Activated naive CD8-positive, alpha-beta T cell (primary cell): ENCODE measurements at regions not wholly inside any gene's neighbourhood (a gene's known extent, or its start where the extent isn't known, plus 50 kb on each side); places are given as distances from the start of the nearest gene placed in this dataset.

Source experiments
- H3K27ac Mint-ChIP-seq: one replicate; pipeline ENCODE4 v1.8.0; 2021; ENCODE audit warnings: mixed read lengths
- H3K27me3 Mint-ChIP-seq: one replicate; pipeline ENCODE4 v1.8.0; 2021; ENCODE audit warnings: mixed read lengths
- H3K36me3 Mint-ChIP-seq: one replicate; pipeline ENCODE4 v1.8.0; 2021; ENCODE audit warnings: mixed read lengths
- H3K4me1 Mint-ChIP-seq: one replicate; pipeline ENCODE4 v1.8.0; 2021; ENCODE audit warnings: low read depth, mixed read lengths
- H3K4me3 Mint-ChIP-seq: one replicate; pipeline ENCODE4 v1.8.0; 2021; ENCODE audit warnings: mild to moderate bottlenecking, mixed read lengths
- H3K9me3 Mint-ChIP-seq: one replicate; pipeline ENCODE4 v1.8.0; 2021; ENCODE audit warnings: low read depth, mixed read lengths

- no peak overlapping the region for H3K4me3 Mint-ChIP-seq
- H3K4me1 Mint-ChIP-seq = no peaks in the 10 kb centered on the region
- peaks cover 7% of the 10 kb centered on the region for H3K36me3 Mint-ChIP-seq
- H3K9me3 Mint-ChIP-seq = no peaks in the 10 kb centered on the region
- no peaks in the 10 kb centered on the region for H3K27me3 Mint-ChIP-seq
- H3K27ac Mint-ChIP-seq = no peak overlapping the region
Observed at GRCh38 chr1:224486801-224487583, 52.4 kb upstream of the WDR26 start.

DNA sequence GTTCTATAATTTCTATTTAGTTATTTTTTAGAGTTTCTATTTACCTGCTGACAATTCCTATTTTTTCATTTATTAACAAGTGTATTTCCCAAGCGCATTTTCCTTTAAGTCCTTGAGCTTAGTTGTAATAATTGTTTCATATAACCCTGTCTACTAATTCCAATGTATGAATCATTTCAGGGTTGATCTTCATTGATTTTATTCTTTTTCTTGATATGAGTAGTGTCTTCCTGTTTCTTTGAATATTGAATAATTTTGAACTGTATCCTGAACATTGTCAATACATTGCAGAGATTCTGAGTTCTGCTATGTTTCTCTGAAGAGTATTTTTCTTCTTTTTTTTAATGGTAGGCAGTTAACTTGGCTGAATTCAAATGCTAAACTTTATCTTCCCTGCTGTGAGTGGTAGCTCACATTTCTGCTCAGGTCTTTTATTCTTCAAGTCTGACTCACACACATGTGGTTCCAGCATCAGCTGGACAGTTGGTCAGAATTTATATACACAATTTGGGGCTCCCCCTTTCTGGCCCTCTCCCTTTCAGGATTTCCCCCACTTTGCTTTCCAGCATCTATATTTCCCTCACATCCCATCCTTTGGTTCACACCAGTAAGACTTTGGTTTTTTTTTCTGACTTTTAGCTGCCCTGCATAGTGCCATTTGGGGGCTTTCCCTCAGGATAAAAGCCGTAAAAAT, 54.4 kb upstream of the WDR26 start:
- Mint-ChIP-seq H3K36me3 (peaks cover 7% of the 10 kb centered on the region), H3K9me3 (no peaks in the 10 kb centered on the region), H3K4me3 (no peak overlapping the region), H3K27me3 (no peaks in the 10 kb centered on the region), H3K27ac (no peak overlapping the region), H3K4me1 (no peaks in the 10 kb centered on the region)

DNA sequence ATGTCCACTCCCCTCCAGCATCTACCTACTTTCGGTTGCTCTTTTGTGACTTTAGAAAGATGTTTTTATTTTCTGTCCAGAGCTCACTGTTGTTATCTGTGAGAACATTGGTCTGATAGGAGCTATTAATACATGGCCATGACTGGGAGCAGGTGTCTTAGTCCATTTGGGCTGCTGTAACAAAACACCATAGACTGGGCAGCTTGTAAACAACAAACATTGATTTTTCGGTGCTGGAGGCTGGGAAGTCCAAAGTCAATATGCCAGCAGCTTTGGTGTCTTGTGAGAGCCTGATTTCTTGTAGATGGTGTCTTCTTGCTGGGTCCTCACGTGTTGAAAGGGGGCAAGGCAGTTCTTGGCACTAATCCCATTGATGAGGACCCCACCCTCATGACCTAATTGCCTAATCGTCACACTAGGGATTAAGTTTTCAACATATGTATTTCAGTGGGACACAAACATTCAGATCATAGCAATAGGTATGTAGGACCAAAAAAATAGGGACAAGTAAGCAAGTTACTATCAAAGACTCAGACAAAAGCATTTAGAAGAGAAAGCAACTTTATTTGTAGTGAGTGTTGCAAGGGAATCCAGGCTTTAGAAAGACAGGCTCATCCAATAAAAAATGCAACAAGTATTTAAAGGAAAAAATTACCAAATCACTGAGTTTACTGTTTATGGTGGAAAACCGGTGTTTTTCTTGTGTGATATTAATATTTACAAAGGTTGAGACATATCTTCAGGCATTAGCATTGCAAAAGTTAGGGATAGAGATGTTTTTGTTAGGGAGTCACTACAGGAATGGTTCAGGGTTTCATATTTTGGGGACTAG, 55.2 kb upstream of the WDR26 start:
- Mint-ChIP-seq H3K4me1 (no peaks in the 10 kb centered on the region), H3K27me3 (no peaks in the 10 kb centered on the region), H3K27ac (no peak overlapping the region), H3K4me3 (no peak overlapping the region), H3K36me3 (peaks cover 7% of the 10 kb centered on the region), H3K9me3 (no peaks in the 10 kb centered on the region)

DNA sequence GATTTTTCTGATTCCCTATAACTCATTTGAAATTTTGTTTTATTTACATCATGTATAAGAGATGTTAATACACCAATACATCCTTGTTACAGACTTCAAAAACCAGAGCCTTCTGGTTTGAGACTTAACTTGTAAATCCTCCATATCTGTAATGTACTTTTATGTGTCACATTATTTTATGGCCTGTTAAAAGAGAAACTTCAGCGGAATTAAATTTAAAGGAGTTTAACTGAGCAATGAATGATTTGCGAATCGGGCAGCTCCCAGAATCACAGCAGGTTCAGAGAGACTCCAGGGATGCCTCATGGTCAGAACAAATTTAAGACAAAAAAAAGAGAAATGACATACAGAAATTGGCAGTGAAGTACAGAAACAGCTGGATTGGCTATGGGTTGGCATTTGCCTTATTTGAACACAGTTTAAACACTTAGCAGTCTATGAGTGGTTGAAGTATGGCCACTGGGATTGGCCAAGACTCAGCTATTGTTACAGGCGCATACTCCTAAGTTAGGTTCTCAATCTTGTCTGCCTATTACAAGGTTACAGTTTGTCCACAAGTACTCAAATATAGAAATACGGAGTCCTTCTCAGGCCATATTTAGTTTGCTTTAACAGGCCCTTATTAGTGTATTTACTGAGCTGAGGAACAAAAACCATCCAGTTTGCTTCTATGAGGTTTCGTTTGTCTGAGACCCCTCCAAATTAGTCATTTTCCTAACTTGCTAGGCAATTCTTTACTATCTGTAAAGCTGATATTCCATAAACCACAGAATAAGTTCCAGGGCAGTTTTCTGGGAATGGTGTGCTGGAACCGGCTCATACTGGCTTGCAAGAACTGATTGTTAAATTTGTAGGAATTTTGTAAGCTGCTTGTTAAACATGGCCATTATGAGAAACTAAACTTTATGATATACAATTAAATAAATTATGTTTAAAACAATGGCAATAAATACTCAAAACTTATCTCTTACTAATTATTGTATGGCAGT, 56.2 kb upstream of the WDR26 start:
- H3K9me3 Mint-ChIP-seq = no peaks in the 10 kb centered on the region

DNA sequence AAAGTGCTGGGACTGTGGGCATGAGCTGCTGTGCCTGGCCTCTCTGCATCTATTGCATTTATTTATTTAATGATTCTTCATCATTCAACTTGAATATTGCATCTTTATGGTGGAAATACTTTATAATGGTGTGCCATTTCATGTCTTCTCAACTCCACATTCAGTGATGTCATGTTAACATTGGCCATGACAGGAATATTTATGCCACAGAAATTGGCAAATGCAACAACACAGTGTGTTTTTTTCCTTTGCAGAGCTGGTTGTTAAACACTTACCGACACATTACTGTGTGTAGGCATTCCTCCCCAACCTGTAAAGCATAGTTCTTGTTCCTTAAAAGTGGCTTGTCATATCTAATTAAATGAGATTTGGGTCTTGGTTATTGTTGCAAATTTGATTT, 57.4 kb upstream of the WDR26 start:
- H3K27me3 Mint-ChIP-seq = no peaks in the 10 kb centered on the region
- H3K9me3 Mint-ChIP-seq = no peaks in the 10 kb centered on the region
- peaks cover 9% of the 10 kb centered on the region for H3K36me3 Mint-ChIP-seq
- no peak overlapping the region for H3K4me3 Mint-ChIP-seq
- H3K4me1 Mint-ChIP-seq = peaks cover 4% of the 10 kb centered on the region
- H3K27ac Mint-ChIP-seq = no peak overlapping the region

More for the DNA sequence above, 56.2 kb upstream of the WDR26 start:
- no peaks in the 10 kb centered on the region for H3K27me3 Mint-ChIP-seq
- H3K27ac Mint-ChIP-seq = no peak overlapping the region
- no peak overlapping the region for H3K4me3 Mint-ChIP-seq
- H3K4me1 Mint-ChIP-seq = no peaks in the 10 kb centered on the region
- peaks cover 2% of the 10 kb centered on the region for H3K36me3 Mint-ChIP-seq

DNA sequence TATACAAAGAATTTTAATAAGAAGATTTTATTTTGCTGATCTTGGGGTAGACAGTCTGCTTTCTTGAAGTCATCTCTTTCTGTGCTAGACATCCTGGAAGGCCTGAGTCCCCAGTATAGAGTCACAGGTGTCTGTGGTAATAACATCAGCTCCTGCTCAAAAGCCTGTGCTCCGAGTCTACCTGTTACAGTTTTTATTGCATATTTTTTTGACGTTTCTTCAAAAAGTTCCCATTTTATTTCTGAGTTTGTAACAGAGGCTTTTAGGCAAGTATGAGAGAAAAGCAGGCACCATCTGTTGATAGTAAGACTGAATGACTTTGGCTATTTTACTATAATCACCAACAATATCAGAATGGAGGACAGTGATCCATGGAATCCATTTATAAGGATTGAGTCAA, 58.0 kb upstream of the WDR26 start:
- Mint-ChIP-seq H3K4me1 (peaks cover 10% of the 10 kb centered on the region), H3K9me3 (no peaks in the 10 kb centered on the region), H3K27ac (no peak overlapping the region), H3K36me3 (peaks cover 9% of the 10 kb centered on the region), H3K4me3 (no peak overlapping the region), H3K27me3 (no peaks in the 10 kb centered on the region)

GRCh38 chr1:224493269-224493668, 58.7 kb upstream of the WDR26 start:
- Mint-ChIP-seq H3K4me3 (no peak overlapping the region), H3K27me3 (no peaks in the 10 kb centered on the region), H3K27ac (no peak overlapping the region), H3K36me3 (peaks cover 9% of the 10 kb centered on the region), H3K4me1 (peaks cover 16% of the 10 kb centered on the region), H3K9me3 (no peaks in the 10 kb centered on the region)

GRCh38 chr1:224494343-224494742, 59.7 kb upstream of the WDR26 start:
- no peak overlapping the region for H3K27ac Mint-ChIP-seq
- no peak overlapping the region for H3K4me3 Mint-ChIP-seq
- peaks cover 24% of the 10 kb centered on the region for H3K4me1 Mint-ChIP-seq
- peaks cover 7% of the 10 kb centered on the region for H3K36me3 Mint-ChIP-seq
- H3K27me3 Mint-ChIP-seq = no peaks in the 10 kb centered on the region
- no peaks in the 10 kb centered on the region for H3K9me3 Mint-ChIP-seq

GRCh38 chr1:224495866-224496265, 61.3 kb upstream of the WDR26 start:
- Mint-ChIP-seq H3K4me3 (no peak overlapping the region), H3K27me3 (no peaks in the 10 kb centered on the region), H3K27ac (no peak overlapping the region), H3K9me3 (no peaks in the 10 kb centered on the region), H3K36me3 (peaks cover 7% of the 10 kb centered on the region), H3K4me1 (peaks cover 30% of the 10 kb centered on the region)

DNA sequence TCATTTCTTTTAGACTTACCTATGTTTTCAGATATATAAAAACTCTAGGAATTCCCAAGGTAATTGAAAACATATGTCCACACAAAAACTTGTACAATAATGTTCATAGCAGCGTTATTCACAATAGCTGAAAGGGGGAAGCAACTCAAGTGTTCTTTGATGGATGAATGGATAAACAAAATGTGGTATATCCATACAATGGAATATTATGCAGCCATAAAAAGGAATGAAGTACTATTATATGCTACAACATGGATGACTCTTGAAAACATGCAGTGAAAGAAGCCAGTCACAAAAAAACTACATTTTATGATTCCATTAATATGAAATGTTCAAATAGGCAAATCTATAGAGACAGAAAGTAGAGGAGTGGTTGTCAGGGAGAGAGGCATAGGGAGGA, 62.2 kb upstream of the WDR26 start:
- peaks cover 7% of the 10 kb centered on the region for H3K36me3 Mint-ChIP-seq
- no peaks in the 10 kb centered on the region for H3K27me3 Mint-ChIP-seq
- H3K27ac Mint-ChIP-seq = peak overlapping the region; percentile 35
- no peaks in the 10 kb centered on the region for H3K9me3 Mint-ChIP-seq
- peak overlapping the region; percentile 36 for H3K4me3 Mint-ChIP-seq
- H3K4me1 Mint-ChIP-seq = peaks cover 33% of the 10 kb centered on the region

DNA sequence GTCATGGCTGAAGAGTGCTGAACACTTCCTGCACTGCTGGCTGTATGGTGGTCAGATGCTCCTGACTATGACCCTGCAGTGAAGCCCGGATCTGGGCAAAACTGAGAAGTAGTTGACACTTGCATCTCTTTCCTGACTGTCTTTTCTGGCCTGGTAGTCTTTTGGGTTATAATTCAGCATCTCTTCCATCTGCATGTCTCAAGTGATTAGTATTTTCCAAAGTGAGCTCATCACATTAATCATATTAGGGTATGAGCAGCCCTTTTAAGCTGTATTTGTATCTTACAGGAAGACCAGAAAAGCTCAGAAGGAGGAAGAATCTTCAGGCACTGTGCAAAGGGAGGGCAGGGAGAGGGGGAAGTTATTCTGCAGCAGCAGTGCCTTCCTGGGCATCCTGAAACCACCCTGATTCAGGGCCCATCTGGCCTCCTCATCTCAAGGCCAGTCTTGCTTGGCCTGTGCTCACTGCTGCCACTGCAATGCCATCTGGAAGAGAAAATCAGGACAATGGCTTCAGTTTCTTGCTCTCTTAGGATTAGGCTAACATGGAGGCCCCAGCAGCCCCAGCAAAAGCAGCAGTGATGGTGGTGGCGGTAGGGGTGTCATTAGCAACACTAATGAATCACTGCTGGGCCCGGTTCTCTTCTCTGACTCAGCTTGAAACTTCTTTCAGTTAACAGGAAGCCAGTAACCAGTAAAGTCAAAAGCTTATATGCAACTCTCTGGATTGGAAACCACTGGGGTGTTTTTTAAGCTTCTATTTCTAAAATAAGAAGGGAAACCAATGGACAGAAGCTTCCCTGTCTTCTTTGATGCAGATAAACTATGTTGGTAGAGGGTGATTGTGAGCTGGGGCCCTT, 63.3 kb upstream of the WDR26 start:
- Mint-ChIP-seq H3K4me1 (peaks cover 36% of the 10 kb centered on the region), H3K36me3 (peaks cover 7% of the 10 kb centered on the region), H3K27me3 (no peaks in the 10 kb centered on the region), H3K4me3 (peak overlapping the region; percentile 61), H3K9me3 (no peaks in the 10 kb centered on the region), H3K27ac (peak overlapping the region; percentile 95)

- peaks cover 41% of the 10 kb centered on the region for H3K4me1 Mint-ChIP-seq
- H3K27me3 Mint-ChIP-seq = no peaks in the 10 kb centered on the region
- peak overlapping the region; percentile 95 for H3K27ac Mint-ChIP-seq
- peak overlapping the region; percentile 61 for H3K4me3 Mint-ChIP-seq
- H3K36me3 Mint-ChIP-seq = peaks cover 7% of the 10 kb centered on the region
- no peaks in the 10 kb centered on the region for H3K9me3 Mint-ChIP-seq
Observed at GRCh38 chr1:224498574-224499170, 64.1 kb upstream of the WDR26 start.

GRCh38 chr1:224499204-224499603, 64.6 kb upstream of the WDR26 start:
- H3K27ac Mint-ChIP-seq = peak overlapping the region; percentile 46
- peaks cover 43% of the 10 kb centered on the region for H3K4me1 Mint-ChIP-seq

More at GRCh38 chr1:224499204-224499603, 64.6 kb upstream of the WDR26 start:
- Mint-ChIP-seq H3K9me3 (no peaks in the 10 kb centered on the region), H3K36me3 (peaks cover 7% of the 10 kb centered on the region), H3K4me3 (no peak overlapping the region), H3K27me3 (no peaks in the 10 kb centered on the region)
